Activated CD4-positive, alpha-beta T cell treated with anti-CD3 and anti-CD28 coated beads, Interleukin-10, Interleukin-2, amounts not matched to agents 100 ng/mL and 50 ng/mL, durations not matched to agents 16 hours and 8 hours (primary cell): ENCODE measurements at regions not wholly inside any gene's neighbourhood (a gene's known extent, or its start where the extent isn't known, plus 50 kb on each side); places are given as distances from the start of the nearest gene placed in this dataset.
A peak's percentile ranks its signal among the peaks of the same experiment; 100 is the strongest.

Experiments
- DNase-seq: peaks from one replicate; pipeline ENCODE4 v3.0.0-alpha.2; 2020

GRCh38 chr9:87338088-87338989 lies 159.3 kb upstream of the DAPK1 start:
- no peak for DNase-seq

- no peak for DNase-seq
These were observed 157.3 kb upstream of the DAPK1 start for GRCh38 chr9:87340391-87340790.

GRCh38 chr9:87342743-87343142 lies 154.9 kb upstream of the DAPK1 start:
- no peak for DNase-seq

GRCh38 chr9:87343816-87344430 lies 153.7 kb upstream of the DAPK1 start:
- no peak for DNase-seq

GRCh38 chr9:87346061-87346665 lies 151.5 kb upstream of the DAPK1 start:
- no peak for DNase-seq

GRCh38 chr9:87350915-87351314 lies 146.8 kb upstream of the DAPK1 start:
- DNase-seq: no peak

GRCh38 chr9:87353301-87353700 lies 144.4 kb upstream of the DAPK1 start:
- DNase-seq: no peak

- no peak for DNase-seq
These were observed 143.5 kb upstream of the DAPK1 start for GRCh38 chr9:87354147-87354546.

GRCh38 chr9:87357600-87357999 lies 140.1 kb upstream of the DAPK1 start:
- DNase-seq: no peak

GRCh38 chr9:87359264-87359663 lies 138.4 kb upstream of the DAPK1 start:
- DNase-seq: no peak

- no peak for DNase-seq
These were observed 137.6 kb upstream of the DAPK1 start for GRCh38 chr9:87359958-87360601.

GRCh38 chr9:87370049-87370685 lies 127.5 kb upstream of the DAPK1 start:
- no peak for DNase-seq

GRCh38 chr9:87371795-87372355 lies 125.8 kb upstream of the DAPK1 start:
- no peak for DNase-seq

- no peak for DNase-seq
These were observed 125.3 kb upstream of the DAPK1 start for GRCh38 chr9:87372356-87372851.

- DNase-seq: peak; percentile 88
These were observed 123.4 kb upstream of the DAPK1 start for GRCh38 chr9:87374023-87374919.

- DNase-seq: no peak
These were observed 122.1 kb upstream of the DAPK1 start for GRCh38 chr9:87375397-87376073.

GRCh38 chr9:87378676-87379075 lies 119.0 kb upstream of the DAPK1 start:
- no peak for DNase-seq

- no peak for DNase-seq
These were observed 118.4 kb upstream of the DAPK1 start for GRCh38 chr9:87379300-87379699.

GRCh38 chr9:87381050-87381711 lies 116.5 kb upstream of the DAPK1 start:
- no peak for DNase-seq

- no peak for DNase-seq
These were observed 115.9 kb upstream of the DAPK1 start for GRCh38 chr9:87381746-87382145.
